NCI-H1092 (cell line): ENCODE measurements at regions not wholly inside any gene's neighbourhood (a gene's known extent, or its start where the extent isn't known, plus 50 kb on each side); places are given as distances from the start of the nearest gene placed in this dataset.

Experiments used
- DNase-seq: peaks from one replicate; lab custom pipeline; 2025; lab: John Stamatoyannopoulos, UW

DNA sequence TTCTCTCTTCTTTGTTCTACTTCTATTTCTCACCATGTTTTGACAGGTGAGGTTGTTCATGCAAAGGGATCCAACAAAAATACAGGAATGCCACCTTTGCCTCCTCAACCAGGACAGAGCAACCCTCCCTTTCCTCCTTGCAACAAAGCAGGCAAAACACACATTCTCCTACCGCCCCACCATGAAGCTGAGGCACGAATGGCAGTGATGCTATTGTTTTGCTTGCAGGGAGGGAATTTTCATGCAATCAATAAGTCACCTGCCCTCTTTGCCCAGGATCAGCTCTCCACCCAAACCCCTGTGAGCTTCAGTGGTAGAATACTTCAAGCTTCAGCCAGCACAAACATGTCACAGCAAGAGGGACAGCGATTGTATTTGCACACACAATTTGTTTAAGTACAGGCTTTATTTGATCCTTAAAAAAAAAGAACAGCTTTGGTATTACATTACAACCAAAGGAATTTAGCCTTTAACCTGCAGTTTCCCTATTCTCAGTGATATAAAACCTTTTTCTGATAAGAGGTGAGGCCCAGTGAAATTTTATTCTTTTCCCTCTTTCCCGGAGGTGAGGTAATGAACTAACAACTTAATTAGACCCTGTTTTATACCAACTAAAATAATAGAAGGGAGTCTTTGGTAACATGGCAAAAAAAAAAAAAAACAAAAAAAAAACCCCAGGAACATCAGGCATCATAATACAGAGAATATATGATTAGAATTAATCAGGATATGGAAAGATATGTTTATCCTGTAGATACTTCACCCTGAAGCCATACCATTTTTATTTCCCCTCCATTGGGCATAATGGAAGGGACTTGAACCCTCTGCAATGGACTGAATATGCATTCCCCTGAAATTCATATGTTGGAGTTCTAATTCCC lies 87.0 kb upstream of the EEA1 start:
- no peak for DNase-seq

DNA sequence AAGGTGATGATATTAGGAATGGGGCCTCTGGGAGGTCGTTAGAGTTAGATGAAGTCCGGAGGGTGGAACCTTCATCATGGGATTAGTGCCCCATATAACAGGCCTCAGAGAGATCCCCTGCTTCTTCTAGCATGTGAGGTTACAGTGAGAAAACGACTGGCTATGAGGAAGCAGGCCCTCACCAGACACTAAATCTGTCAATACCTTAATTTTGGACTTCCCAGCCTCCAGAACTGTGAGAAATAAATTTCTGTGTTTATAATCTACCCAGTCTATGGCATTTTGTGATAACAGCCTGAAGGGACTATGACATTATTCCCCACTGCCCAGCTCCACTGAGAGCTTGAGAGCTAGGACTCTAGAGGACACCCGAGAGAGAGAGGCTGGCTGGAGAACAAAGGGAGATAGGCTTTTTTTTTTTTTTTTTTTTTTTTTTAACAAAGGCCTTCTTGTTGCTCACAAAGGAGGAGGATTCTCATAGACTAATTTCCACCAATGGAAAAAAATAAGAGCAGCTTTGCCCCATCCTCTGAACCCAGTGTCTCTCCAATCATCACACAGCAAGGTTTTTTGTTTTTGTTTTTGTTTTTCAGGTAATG lies 87.8 kb upstream of the EEA1 start:
- DNase-seq: no peak

GRCh38 chr12:93018610-93019009 lies 89.5 kb upstream of the EEA1 start:
- no peak for DNase-seq

DNA sequence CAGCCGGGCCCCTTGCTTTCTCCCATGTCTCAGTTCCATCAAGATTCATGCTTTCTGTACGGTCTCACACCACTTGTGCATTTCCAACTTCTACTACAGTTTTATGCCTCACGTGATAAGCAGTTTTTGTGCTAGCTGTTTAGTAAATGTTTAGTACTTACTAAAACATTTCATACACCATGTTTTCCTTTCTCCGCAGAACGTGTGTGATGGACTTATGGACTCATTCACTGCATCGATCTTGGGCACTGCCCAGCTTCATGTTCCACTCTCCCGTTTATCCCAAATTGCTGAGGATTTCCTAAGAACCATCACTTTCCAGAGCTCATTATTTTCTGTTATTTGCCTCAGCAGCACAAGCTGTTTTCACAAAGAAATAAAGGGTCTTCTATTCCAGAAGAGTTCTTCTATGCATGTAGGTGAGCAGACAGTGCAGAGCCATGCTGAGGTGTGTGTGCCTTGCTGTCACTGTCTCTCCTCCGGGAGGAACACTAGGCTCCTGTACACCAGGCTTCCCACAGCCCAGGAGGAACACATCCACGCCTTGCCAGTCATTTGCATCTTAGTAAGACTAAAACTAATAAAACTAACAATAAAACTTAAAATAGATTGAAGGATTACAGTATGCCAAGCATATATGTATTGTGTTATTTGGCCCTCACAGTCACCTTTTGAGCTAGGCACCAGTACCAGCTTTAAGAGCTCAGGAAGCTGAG lies 90.3 kb upstream of the EEA1 start:
- no peak for DNase-seq

GRCh38 chr12:93019975-93020630 lies 91.0 kb upstream of the EEA1 start:
- no peak for DNase-seq

GRCh38 chr12:93020631-93021597 lies 91.8 kb upstream of the EEA1 start:
- no peak for DNase-seq

GRCh38 chr12:93022603-93023340 lies 93.7 kb upstream of the EEA1 start:
- DNase-seq: no peak

GRCh38 chr12:93025145-93026103 lies 96.3 kb upstream of the EEA1 start:
- DNase-seq: peak; percentile 14

GRCh38 chr12:93027041-93027440 lies 97.9 kb upstream of the EEA1 start:
- DNase-seq: no peak

DNA sequence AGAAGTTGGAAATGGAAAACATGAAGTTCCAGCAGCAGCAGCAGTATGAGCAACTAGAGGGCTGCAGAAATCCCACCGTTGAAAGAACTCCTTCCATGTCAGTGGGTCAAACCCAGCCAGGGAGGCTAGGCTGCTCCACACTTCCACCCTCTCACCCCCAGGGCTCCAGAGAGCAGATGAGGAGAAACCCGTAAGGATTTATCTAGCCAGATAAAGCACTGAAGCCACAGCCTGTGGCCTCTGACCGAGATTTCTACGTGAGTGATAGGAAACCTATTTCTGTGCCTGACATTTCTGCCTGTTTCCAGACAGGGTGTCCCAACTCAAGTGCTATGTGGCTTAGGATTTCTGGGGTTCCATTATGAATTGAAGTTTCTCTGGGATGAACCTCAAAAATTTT lies 100.0 kb upstream of the EEA1 start:
- no peak for DNase-seq

- DNase-seq: no peak
These were observed 101.9 kb upstream of the EEA1 start for GRCh38 chr12:93031028-93031427.

DNA sequence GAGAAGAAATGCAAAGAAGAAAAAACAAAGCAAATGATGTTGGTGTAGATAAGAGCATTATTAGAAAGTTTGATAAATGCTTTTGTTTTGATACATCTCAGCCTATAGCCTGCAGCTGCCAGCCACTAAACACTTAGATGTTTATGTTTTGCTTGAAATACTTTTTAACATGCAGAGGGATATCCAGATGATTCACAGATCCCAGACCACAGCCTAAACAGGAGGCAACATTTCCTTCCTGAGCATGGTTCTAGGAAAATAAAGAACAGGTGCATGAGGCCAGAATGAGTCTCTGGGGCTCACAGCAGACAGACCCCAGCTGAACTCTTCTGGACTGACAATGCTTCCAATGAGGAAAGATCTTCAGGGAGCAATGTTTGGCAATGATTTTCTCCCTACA lies 103.7 kb upstream of the EEA1 start:
- DNase-seq: no peak

- DNase-seq: no peak
These were observed 104.9 kb upstream of the EEA1 start for GRCh38 chr12:93033948-93034347.

DNA sequence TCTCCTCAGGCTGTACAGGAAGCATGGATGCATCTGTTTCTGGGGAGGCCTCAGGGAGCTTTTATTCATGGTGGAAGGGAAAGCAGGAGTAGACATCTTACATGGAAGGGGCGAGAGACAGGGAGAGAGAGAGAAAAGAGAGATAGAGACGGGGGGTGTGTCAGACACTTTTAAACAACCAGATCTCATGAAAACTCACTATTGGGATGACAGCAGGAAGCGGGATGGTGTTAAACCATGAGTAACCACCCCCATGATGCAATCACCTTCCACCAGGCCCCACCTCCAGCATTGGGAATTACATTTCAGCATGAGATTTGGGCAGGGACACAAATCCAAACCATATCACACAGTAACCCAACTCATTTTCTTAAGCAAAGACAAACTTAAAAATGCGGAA lies 110.0 kb upstream of the EEA1 start:
- DNase-seq: no peak

DNA sequence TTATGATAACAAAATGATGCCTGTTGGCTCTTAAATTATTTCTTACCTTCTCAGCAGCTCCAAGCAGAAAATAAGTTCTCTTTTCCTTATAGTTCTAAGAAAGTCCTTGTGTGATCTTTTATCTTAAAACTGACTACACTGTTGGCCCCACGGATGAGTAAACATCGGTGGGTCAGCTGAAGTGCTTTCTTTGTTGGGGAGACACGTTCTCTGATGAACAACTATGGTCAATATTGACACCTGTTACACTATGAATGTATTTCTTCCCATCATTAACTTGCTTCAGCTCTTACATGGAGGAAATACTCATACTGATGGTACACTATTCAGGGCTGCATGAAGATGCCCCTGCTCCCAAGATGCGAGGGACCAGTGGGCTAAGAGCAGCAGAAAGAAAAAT lies 110.8 kb upstream of the EEA1 start:
- DNase-seq: no peak

DNA sequence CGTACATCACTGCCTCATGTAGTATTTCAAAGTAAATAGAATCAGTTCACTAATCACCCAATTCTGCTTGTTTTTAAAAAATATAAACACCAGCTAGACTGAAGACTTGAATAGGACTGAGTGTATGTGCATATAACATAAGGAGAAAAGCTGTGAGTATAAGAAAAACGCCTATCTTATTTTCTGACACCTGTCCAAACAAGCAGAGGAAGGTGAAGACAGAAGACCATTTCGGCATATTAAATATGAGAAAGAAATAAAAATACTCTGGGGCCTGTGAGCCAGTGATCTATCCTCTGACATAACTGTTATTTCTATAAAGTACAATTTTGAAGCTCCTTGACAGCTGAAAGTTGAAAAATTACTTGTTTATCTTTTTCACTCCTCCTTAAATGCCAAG lies 111.3 kb upstream of the EEA1 start:
- no peak for DNase-seq

GRCh38 chr12:93041416-93041815 lies 112.3 kb upstream of the EEA1 start:
- DNase-seq: no peak

GRCh38 chr12:93042283-93042682 lies 113.2 kb upstream of the EEA1 start:
- DNase-seq: no peak

DNA sequence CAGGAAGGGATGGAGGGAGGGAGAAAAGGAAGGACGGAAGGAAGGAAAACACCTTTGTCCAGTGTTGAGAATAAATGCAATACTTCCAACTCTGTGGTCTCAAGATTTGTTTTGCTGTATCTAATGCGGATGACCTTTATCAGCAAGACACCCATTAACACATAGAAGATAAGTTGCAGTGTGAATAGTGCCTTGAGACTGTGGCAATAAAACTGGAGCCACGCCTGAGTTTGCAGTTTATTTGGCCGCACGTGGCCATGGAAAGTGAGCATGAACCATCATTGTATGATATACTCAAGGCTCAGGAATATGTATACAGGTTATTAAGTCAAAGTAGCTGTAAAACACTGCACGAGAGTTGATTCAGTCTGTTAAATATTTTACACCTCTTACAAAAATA lies 113.6 kb upstream of the EEA1 start:
- no peak for DNase-seq
